Fibroblast of mammary gland (primary cell): ENCODE measurements at regions not wholly inside any gene's neighbourhood (a gene's known extent, or its start where the extent isn't known, plus 50 kb on each side); places are given as distances from the start of the nearest gene placed in this dataset.
A peak's percentile ranks its signal among the peaks of the same experiment; 100 is the strongest.
"Not testable (repeated sequence)": the region's sequence is repeated elsewhere in the genome, so short reads cannot be mapped to it uniquely, and the experiment has no call there.

Experiments
- DNase-seq: peaks from one replicate; pipeline ENCODE4 v3.0.0-alpha.2; 2010; ENCODE audit warnings: low read depth
- H3K4me3 ChIP-seq: 2 replicates; pipeline ENCODE4 v1.5.1; 2011; ENCODE audit warnings: low read depth, mild to moderate bottlenecking, low read length, moderate library complexity; ENCODE audit not compliant: control insufficient read depth
- CTCF ChIP-seq: conservative IDR thresholded peaks from 2 replicates; pipeline ENCODE4 v1.5.1; 2011; ENCODE audit warnings: low read depth, low read length, inconsistent platforms; ENCODE audit not compliant: control insufficient read depth, insufficient read depth

GRCh38 chr5:130323804-130324454 lies 419.7 kb downstream of the CHSY3 start:
- no peak overlapping the region for H3K4me3 ChIP-seq
- peak; percentile 34 for DNase-seq
- no peak for TF ChIP-seq CTCF

GRCh38 chr5:130321931-130322330 lies 417.7 kb downstream of the CHSY3 start:
- no peak overlapping the region for H3K4me3 ChIP-seq
- no peak for DNase-seq
- no peak for TF ChIP-seq CTCF

- H3K4me3 ChIP-seq: no peak overlapping the region
- DNase-seq: no peak
- no peak for TF ChIP-seq CTCF
Measured at GRCh38 chr5:130316971-130317680, 412.9 kb downstream of the CHSY3 start.

GRCh38 chr5:130295235-130295634 lies 391.0 kb downstream of the CHSY3 start:
- no peak for TF ChIP-seq CTCF
- no peak overlapping the region for H3K4me3 ChIP-seq
- DNase-seq: no peak

GRCh38 chr5:130294798-130295197 lies 390.5 kb downstream of the CHSY3 start:
- not testable (repeated sequence) for DNase-seq, H3K4me3 ChIP-seq

- no peak for DNase-seq
- no peak overlapping the region for H3K4me3 ChIP-seq
- TF ChIP-seq CTCF: no peak
Measured at GRCh38 chr5:130290219-130290618, 386.0 kb downstream of the CHSY3 start.

GRCh38 chr5:130289132-130290088 lies 385.1 kb downstream of the CHSY3 start:
- peak; percentile 65 for DNase-seq
- TF ChIP-seq CTCF: no peak
- H3K4me3 ChIP-seq: no peak overlapping the region
